WTC11 (cell line): ENCODE measurements at regions not wholly inside any gene's neighbourhood (a gene's known extent, or its start where the extent isn't known, plus 50 kb on each side); places are given as distances from the start of the nearest gene placed in this dataset.
"Not testable (repeated sequence)": the region's sequence is repeated elsewhere in the genome, so short reads cannot be mapped to it uniquely, and the experiment has no call there.

ENCODE experiments used
- ATAC-seq: fragments of 200-7000 bp; cut with Tn5 transposase; 2 replicates; pipeline ENCODE4 v1.10.0; 2021; ENCODE audit warnings: mild to moderate bottlenecking, moderate library complexity
- CTCF ChIA-PET: fragments of 300-600 bp; sonication (Branson Sonifier 250); formaldehyde crosslinking; loops from one replicate; lab custom pipeline; 2021; ENCODE audit warnings: antibody characterized with exemption; lab: Charles Lee
- POLR2A ChIA-PET: fragments of 350-600 bp; sonication (Branson Sonifier 250); formaldehyde crosslinking; loops from one replicate; lab custom pipeline; 2021; ENCODE audit warnings: antibody characterized with exemption; lab: Charles Lee
- DNase-seq: peaks from one replicate; pipeline ENCODE4 v3.0.0; 2021; ENCODE audit warnings: low spot score
- H3K27ac Mint-ChIP-seq: 2 replicates; pipeline ENCODE4 v1.8.0; 2021; ENCODE audit warnings: mixed read lengths
- H3K27me3 Mint-ChIP-seq: 2 replicates; pipeline ENCODE4 v1.8.0; 2021; ENCODE audit warnings: low read depth, mild to moderate bottlenecking, moderate library complexity, mixed read lengths
- H3K36me3 Mint-ChIP-seq: 2 replicates; pipeline ENCODE4 v1.8.0; 2021; ENCODE audit warnings: mixed read lengths
- H3K4me1 Mint-ChIP-seq: 2 replicates; pipeline ENCODE4 v1.8.0; 2022; ENCODE audit warnings: mixed read lengths
- H3K4me3 Mint-ChIP-seq: 2 replicates; pipeline ENCODE4 v1.8.0; 2021; ENCODE audit warnings: mild to moderate bottlenecking, moderate library complexity, mixed read lengths
- H3K9me3 Mint-ChIP-seq: 2 replicates; pipeline ENCODE4 v1.8.0; 2021; ENCODE audit warnings: mixed read lengths
- ATF1 ChIP-seq: sonication (generic); formaldehyde crosslinking; IDR thresholded peaks from 2 replicates; pipeline ENCODE4 v1.8.1; 2023; ENCODE audit warnings: mild to moderate bottlenecking, moderate library complexity, missing genetic modification reagents
- ESRRA ChIP-seq: sonication (generic); formaldehyde crosslinking; IDR thresholded peaks from 2 replicates; pipeline ENCODE4 v1.8.1; 2022; ENCODE audit warnings: mild to moderate bottlenecking, missing genetic modification reagents, borderline replicate concordance
- FOXJ3 ChIP-seq: sonication (generic); formaldehyde crosslinking; IDR thresholded peaks from 2 replicates; pipeline ENCODE4 v1.9.0; 2021; ENCODE audit warnings: missing genetic modification reagents, mild to moderate bottlenecking, borderline replicate concordance
- IRF2 ChIP-seq: sonication (generic); formaldehyde crosslinking; IDR thresholded peaks from 2 replicates; pipeline ENCODE4 v1.8.0; 2022; ENCODE audit warnings: low read depth, missing genetic modification reagents, borderline replicate concordance
- JAZF1 ChIP-seq: fragments of 250-450 bp; sonication (Bioruptor Pico); IDR thresholded peaks from 2 replicates; pipeline ENCODE4 v1.9.0; 2021; ENCODE audit warnings: moderate library complexity, mild to moderate bottlenecking, inconsistent platforms
- NR2C2 ChIP-seq: sonication (generic); formaldehyde crosslinking; IDR thresholded peaks from 2 replicates; pipeline ENCODE4 v1.8.0; 2022; ENCODE audit warnings: mild to moderate bottlenecking, missing genetic modification reagents
- NR3C1 ChIP-seq: sonication (generic); formaldehyde crosslinking; conservative IDR thresholded peaks from 2 replicates; pipeline ENCODE4 v1.8.1; 2023; ENCODE audit warnings: low read depth, mild to moderate bottlenecking, missing genetic modification reagents
- RORB ChIP-seq: fragments of 250-450 bp; sonication (Bioruptor Pico); IDR thresholded peaks from 2 replicates; pipeline ENCODE4 v1.9.0; 2021; ENCODE audit warnings: mild to moderate bottlenecking
- TEAD4 ChIP-seq: sonication (generic); formaldehyde crosslinking; IDR thresholded peaks from 2 replicates; pipeline ENCODE4 v1.8.0; 2022; ENCODE audit warnings: mild to moderate bottlenecking, missing genetic modification reagents
- ZNF232 ChIP-seq: sonication (generic); formaldehyde crosslinking; IDR thresholded peaks from 2 replicates; pipeline ENCODE4 v1.8.0; 2022; ENCODE audit warnings: mild to moderate bottlenecking, missing genetic modification reagents
- ZNF416 ChIP-seq: fragments of 250-450 bp; sonication (Bioruptor Pico); IDR thresholded peaks from 2 replicates; pipeline ENCODE4 v1.9.0; 2021; ENCODE audit warnings: mild to moderate bottlenecking, inconsistent platforms
- ZNF423 ChIP-seq: fragments of 250-450 bp; sonication (Bioruptor Pico); IDR thresholded peaks from 2 replicates; pipeline ENCODE4 v2.1.2; 2022; ENCODE audit warnings: mild to moderate bottlenecking, moderate library complexity
- TF ChIP-seq, protein P1 (sequence below): sonication (generic); formaldehyde crosslinking; IDR thresholded peaks from 2 replicates; pipeline ENCODE4 v1.8.1; 2023; ENCODE audit warnings: mild to moderate bottlenecking, missing genetic modification reagents
- TF ChIP-seq, protein P2 (sequence below): fragments of 200-600 bp; IDR thresholded peaks from 2 replicates; pipeline ENCODE4 v1.8.0; 2022; ENCODE audit warnings: antibody characterized with exemption
- TF ChIP-seq, protein P3 (sequence below): sonication (generic); formaldehyde crosslinking; IDR thresholded peaks from 2 replicates; pipeline ENCODE4 v1.8.1; 2022; ENCODE audit warnings: mild to moderate bottlenecking, missing genetic modification reagents, moderate library complexity, borderline replicate concordance
- TF ChIP-seq, protein P4 (sequence below): sonication (generic); formaldehyde crosslinking; conservative IDR thresholded peaks from 2 replicates; pipeline ENCODE4 v1.8.1; 2023; ENCODE audit warnings: mild to moderate bottlenecking, low read depth, missing genetic modification reagents, moderate library complexity
- TF ChIP-seq, protein P5 (sequence below): fragments of 250-450 bp; sonication (Bioruptor Pico); conservative IDR thresholded peaks from 2 replicates; pipeline ENCODE4 v1.9.0; 2021; ENCODE audit warnings: mild to moderate bottlenecking
- TF ChIP-seq, protein P6 (sequence below): sonication (generic); formaldehyde crosslinking; IDR thresholded peaks from 2 replicates; pipeline ENCODE4 v1.8.1; 2022; ENCODE audit warnings: low read depth, missing genetic modification reagents, borderline replicate concordance
- TF ChIP-seq, protein P7 (sequence below): sonication (generic); formaldehyde crosslinking; IDR thresholded peaks from 2 replicates; pipeline ENCODE4 v1.8.1; 2022; ENCODE audit warnings: low read depth, mild to moderate bottlenecking, moderate library complexity, missing genetic modification reagents, borderline replicate concordance

DNA sequence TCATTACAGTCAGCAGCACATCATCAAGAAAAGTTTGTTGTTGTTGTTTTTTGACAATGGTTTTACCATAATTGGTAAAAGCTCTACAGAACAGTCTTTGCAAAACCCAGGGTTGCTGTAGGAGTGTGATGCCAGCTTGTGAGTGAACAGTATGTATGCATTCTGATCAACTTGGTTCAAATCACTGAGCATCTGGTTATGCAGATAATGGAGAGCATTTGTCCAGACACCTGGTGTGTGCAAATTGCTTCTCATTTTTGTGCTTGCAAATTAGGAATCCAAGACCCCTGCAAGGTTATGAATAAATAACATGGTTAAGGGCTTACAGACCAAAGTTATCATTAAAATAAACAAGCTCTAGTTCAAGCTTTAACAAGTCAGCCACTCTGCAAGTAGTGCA lies 448.7 kb upstream of the ACTBL2 start:
- Mint-ChIP-seq H3K4me3 (no peak overlapping the region), H3K4me1 (no peaks in the 10 kb centered on the region), H3K27me3 (no peaks in the 10 kb centered on the region), H3K27ac (no peak overlapping the region), H3K9me3 (peaks cover 15% of the 10 kb centered on the region), H3K36me3 (peaks cover 7% of the 10 kb centered on the region)
- POLR2A ChIA-PET, result no interaction called here
- CTCF ChIA-PET, result no interaction called here
- TF ChIP-seq IRF2 (CRISPR knock-in tag) (no peak), TEAD4 (CRISPR knock-in tag) (no peak), ATF1 (CRISPR knock-in tag) (no peak), NR2C2 (CRISPR knock-in tag) (no peak), ZNF416 (CRISPR knock-in tag) (no peak)
- TF ChIP-seq, protein P1, sequence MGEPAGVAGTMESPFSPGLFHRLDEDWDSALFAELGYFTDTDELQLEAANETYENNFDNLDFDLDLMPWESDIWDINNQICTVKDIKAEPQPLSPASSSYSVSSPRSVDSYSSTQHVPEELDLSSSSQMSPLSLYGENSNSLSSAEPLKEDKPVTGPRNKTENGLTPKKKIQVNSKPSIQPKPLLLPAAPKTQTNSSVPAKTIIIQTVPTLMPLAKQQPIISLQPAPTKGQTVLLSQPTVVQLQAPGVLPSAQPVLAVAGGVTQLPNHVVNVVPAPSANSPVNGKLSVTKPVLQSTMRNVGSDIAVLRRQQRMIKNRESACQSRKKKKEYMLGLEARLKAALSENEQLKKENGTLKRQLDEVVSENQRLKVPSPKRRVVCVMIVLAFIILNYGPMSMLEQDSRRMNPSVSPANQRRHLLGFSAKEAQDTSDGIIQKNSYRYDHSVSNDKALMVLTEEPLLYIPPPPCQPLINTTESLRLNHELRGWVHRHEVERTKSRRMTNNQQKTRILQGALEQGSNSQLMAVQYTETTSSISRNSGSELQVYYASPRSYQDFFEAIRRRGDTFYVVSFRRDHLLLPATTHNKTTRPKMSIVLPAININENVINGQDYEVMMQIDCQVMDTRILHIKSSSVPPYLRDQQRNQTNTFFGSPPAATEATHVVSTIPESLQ, result no peak
- TF ChIP-seq, protein P2, sequence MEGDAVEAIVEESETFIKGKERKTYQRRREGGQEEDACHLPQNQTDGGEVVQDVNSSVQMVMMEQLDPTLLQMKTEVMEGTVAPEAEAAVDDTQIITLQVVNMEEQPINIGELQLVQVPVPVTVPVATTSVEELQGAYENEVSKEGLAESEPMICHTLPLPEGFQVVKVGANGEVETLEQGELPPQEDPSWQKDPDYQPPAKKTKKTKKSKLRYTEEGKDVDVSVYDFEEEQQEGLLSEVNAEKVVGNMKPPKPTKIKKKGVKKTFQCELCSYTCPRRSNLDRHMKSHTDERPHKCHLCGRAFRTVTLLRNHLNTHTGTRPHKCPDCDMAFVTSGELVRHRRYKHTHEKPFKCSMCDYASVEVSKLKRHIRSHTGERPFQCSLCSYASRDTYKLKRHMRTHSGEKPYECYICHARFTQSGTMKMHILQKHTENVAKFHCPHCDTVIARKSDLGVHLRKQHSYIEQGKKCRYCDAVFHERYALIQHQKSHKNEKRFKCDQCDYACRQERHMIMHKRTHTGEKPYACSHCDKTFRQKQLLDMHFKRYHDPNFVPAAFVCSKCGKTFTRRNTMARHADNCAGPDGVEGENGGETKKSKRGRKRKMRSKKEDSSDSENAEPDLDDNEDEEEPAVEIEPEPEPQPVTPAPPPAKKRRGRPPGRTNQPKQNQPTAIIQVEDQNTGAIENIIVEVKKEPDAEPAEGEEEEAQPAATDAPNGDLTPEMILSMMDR, result no peak
- TF ChIP-seq, protein P3, sequence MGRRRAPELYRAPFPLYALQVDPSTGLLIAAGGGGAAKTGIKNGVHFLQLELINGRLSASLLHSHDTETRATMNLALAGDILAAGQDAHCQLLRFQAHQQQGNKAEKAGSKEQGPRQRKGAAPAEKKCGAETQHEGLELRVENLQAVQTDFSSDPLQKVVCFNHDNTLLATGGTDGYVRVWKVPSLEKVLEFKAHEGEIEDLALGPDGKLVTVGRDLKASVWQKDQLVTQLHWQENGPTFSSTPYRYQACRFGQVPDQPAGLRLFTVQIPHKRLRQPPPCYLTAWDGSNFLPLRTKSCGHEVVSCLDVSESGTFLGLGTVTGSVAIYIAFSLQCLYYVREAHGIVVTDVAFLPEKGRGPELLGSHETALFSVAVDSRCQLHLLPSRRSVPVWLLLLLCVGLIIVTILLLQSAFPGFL (CRISPR knock-in tag), result no peak
- TF ChIP-seq, protein P4, sequence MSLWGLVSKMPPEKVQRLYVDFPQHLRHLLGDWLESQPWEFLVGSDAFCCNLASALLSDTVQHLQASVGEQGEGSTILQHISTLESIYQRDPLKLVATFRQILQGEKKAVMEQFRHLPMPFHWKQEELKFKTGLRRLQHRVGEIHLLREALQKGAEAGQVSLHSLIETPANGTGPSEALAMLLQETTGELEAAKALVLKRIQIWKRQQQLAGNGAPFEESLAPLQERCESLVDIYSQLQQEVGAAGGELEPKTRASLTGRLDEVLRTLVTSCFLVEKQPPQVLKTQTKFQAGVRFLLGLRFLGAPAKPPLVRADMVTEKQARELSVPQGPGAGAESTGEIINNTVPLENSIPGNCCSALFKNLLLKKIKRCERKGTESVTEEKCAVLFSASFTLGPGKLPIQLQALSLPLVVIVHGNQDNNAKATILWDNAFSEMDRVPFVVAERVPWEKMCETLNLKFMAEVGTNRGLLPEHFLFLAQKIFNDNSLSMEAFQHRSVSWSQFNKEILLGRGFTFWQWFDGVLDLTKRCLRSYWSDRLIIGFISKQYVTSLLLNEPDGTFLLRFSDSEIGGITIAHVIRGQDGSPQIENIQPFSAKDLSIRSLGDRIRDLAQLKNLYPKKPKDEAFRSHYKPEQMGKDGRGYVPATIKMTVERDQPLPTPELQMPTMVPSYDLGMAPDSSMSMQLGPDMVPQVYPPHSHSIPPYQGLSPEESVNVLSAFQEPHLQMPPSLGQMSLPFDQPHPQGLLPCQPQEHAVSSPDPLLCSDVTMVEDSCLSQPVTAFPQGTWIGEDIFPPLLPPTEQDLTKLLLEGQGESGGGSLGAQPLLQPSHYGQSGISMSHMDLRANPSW, result no peak
- TF ChIP-seq, protein P5, sequence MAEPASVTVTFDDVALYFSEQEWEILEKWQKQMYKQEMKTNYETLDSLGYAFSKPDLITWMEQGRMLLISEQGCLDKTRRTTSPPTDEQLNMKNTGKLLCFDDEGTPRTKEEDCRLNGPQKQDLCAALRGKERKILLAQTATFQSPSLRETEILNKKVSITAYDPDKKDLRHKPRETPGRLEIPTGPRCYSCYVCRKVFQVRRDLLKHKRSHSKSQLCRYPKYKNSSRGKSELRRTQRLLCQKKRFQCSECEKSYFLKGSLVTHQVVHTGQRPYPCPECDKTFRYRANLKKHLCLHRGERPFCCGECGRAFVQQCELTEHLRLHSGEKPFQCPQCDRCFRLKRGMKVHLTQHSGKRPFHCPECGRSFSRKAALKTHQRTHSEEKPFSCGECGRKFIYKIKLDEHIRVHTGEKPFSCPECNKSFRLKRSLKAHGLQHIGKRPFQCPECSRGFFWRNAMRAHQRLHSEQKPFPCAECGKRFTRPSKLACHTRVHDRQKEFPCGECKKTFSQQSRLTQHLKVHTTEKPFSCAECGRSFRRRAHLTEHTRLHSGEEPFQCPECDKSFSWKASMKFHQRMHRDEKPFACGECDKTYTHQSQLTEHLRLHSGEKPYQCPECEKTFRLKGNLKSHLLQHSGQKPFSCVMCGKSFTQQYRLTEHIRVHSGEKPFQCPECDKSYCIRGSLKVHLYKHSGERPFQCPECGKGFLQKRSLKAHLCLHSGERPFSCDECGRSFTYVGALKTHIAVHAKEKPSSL (CRISPR knock-in tag), result no peak
- no peak for ATAC-seq
- no peak for DNase-seq

DNA sequence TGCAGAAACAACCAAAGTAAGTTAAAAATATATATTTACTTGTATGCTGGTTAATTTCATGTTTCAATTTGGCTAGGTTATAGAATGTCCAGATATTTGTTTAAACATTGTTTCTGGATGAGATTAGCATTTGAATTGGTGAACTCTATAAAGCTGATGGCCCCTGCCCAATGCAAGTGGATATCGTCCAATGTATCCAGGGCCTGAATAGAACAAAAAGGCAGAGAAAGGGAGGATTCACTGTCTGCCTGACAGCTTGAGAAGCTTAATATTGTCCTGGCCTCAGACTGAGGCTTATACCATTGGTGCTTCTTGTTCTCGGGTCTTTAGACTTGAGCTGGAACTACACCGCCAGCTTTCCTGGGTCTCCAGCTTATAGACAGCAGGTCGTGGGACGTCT lies 446.7 kb upstream of the ACTBL2 start:
- Mint-ChIP-seq H3K36me3 (peaks cover 7% of the 10 kb centered on the region), H3K9me3 (peaks cover 26% of the 10 kb centered on the region), H3K4me1 (no peaks in the 10 kb centered on the region), H3K27me3 (no peaks in the 10 kb centered on the region), H3K4me3 (no peak overlapping the region), H3K27ac (no peak overlapping the region)
- TF ChIP-seq, protein P6, sequence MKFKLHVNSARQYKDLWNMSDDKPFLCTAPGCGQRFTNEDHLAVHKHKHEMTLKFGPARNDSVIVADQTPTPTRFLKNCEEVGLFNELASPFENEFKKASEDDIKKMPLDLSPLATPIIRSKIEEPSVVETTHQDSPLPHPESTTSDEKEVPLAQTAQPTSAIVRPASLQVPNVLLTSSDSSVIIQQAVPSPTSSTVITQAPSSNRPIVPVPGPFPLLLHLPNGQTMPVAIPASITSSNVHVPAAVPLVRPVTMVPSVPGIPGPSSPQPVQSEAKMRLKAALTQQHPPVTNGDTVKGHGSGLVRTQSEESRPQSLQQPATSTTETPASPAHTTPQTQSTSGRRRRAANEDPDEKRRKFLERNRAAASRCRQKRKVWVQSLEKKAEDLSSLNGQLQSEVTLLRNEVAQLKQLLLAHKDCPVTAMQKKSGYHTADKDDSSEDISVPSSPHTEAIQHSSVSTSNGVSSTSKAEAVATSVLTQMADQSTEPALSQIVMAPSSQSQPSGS (CRISPR knock-in tag), result no peak
- TF ChIP-seq, protein P7, sequence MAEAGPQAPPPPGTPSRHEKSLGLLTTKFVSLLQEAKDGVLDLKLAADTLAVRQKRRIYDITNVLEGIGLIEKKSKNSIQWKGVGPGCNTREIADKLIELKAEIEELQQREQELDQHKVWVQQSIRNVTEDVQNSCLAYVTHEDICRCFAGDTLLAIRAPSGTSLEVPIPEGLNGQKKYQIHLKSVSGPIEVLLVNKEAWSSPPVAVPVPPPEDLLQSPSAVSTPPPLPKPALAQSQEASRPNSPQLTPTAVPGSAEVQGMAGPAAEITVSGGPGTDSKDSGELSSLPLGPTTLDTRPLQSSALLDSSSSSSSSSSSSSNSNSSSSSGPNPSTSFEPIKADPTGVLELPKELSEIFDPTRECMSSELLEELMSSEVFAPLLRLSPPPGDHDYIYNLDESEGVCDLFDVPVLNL, result no peak
- TF ChIP-seq TEAD4 (CRISPR knock-in tag), result no peak
- no peak for TF ChIP-seq ZNF423 (CRISPR knock-in tag)
- no peak for TF ChIP-seq ESRRA (CRISPR knock-in tag)
- TF ChIP-seq NR3C1, result no peak
- no peak for TF ChIP-seq FOXJ3 (CRISPR knock-in tag)
- TF ChIP-seq RORB (CRISPR knock-in tag), result no peak
- no peak for TF ChIP-seq ZNF232 (CRISPR knock-in tag)
- TF ChIP-seq JAZF1 (CRISPR knock-in tag), result no peak
- no peak for TF ChIP-seq IRF2 (CRISPR knock-in tag)
- ChIA-PET CTCF (no interaction called here), POLR2A (no interaction called here)
- no peak for DNase-seq
- no peak for ATAC-seq

DNA sequence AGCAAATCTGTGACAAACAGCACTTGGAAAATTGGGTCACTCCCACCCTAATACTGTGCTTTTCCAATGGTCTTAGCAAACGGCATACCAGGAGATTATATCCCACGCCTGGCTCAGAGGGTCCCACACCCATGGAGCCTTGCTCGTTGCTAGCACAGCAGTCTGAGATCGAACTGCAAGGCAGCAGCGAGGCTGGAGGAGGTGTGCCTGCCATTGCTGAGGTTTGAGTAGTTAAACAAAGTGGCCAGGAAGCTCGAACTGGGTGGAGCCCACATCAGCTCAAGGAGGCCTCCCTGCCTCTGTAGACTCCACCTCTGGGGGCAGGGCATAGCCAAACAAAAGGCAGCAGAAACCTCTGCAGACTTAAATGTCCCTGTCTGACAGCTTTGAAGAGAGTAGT lies 440.5 kb upstream of the ACTBL2 start:
- CTCF ChIA-PET, H3K27ac Mint-ChIP-seq, DNase-seq, H3K27me3 Mint-ChIP-seq, H3K4me3 Mint-ChIP-seq, ATAC-seq, POLR2A ChIA-PET, H3K4me1 Mint-ChIP-seq: not testable (repeated sequence)
- H3K9me3 Mint-ChIP-seq, result peaks cover 51% of the 10 kb centered on the region
- H3K36me3 Mint-ChIP-seq, result peaks cover 17% of the 10 kb centered on the region
